Type B pancreatic cell (in vitro differentiated cells): ENCODE measurements at regions not wholly inside any gene's neighbourhood (a gene's known extent, or its start where the extent isn't known, plus 50 kb on each side); places are given as distances from the start of the nearest gene placed in this dataset.

Experiments used
- DNase-seq: peaks from one replicate; pipeline ENCODE4 v3.0.0; 2021; ENCODE audit warnings: mixed read lengths; ENCODE audit not compliant: unreplicated experiment; ENCODE audit errors: extremely low spot score
- H3K27ac Mint-ChIP-seq: 2 replicates; pipeline ENCODE4 v1.8.0; 2021; ENCODE audit warnings: mild to moderate bottlenecking, mixed read lengths
- H3K27me3 Mint-ChIP-seq: 2 replicates; pipeline ENCODE4 v1.8.0; 2021; ENCODE audit warnings: mixed read lengths
- H3K36me3 Mint-ChIP-seq: 2 replicates; pipeline ENCODE4 v1.8.0; 2021; ENCODE audit warnings: mixed read lengths
- H3K4me1 Mint-ChIP-seq: one replicate; pipeline ENCODE4 v1.8.0; 2021; ENCODE audit warnings: mixed read lengths; ENCODE audit not compliant: unreplicated experiment
- H3K4me3 Mint-ChIP-seq: 2 replicates; pipeline ENCODE4 v1.8.0; 2021; ENCODE audit warnings: mild to moderate bottlenecking, mixed read lengths
- H3K9me3 Mint-ChIP-seq: 2 replicates; pipeline ENCODE4 v1.8.0; 2021; ENCODE audit warnings: mixed read lengths
- CTCF ChIP-seq: fragments of 200-600 bp; sonication (generic); conservative IDR thresholded peaks from 2 replicates; pipeline ENCODE4 v1.5.0; 2021; ENCODE audit warnings: antibody characterized with exemption, mild to moderate bottlenecking

- Mint-ChIP-seq H3K4me3 (no peak overlapping the region), H3K36me3 (no peaks in the 10 kb centered on the region), H3K27me3 (peaks cover 9% of the 10 kb centered on the region), H3K9me3 (no peaks in the 10 kb centered on the region), H3K27ac (no peak overlapping the region), H3K4me1 (peaks cover 7% of the 10 kb centered on the region)
- no peak for TF ChIP-seq CTCF
- no peak for DNase-seq
These were observed 134.9 kb upstream of the ZNF236 start for GRCh38 chr18:76687304-76687962.

GRCh38 chr18:76686737-76687231 is 135.6 kb upstream of the ZNF236 start:
- Mint-ChIP-seq H3K27me3 (peaks cover 9% of the 10 kb centered on the region), H3K27ac (peak overlapping the region; percentile 57), H3K9me3 (no peaks in the 10 kb centered on the region), H3K4me3 (peak overlapping the region; percentile 40), H3K4me1 (peaks cover 7% of the 10 kb centered on the region), H3K36me3 (no peaks in the 10 kb centered on the region)
- TF ChIP-seq CTCF: peak; percentile 81
- no peak for DNase-seq

- peaks cover 7% of the 10 kb centered on the region for H3K4me1 Mint-ChIP-seq
- no peaks in the 10 kb centered on the region for H3K36me3 Mint-ChIP-seq
- TF ChIP-seq CTCF: no peak
- no peaks in the 10 kb centered on the region for H3K9me3 Mint-ChIP-seq
- peaks cover 9% of the 10 kb centered on the region for H3K27me3 Mint-ChIP-seq
- no peak overlapping the region for H3K27ac Mint-ChIP-seq
- H3K4me3 Mint-ChIP-seq: no peak overlapping the region
- DNase-seq: no peak
These were observed 136.5 kb upstream of the ZNF236 start for GRCh38 chr18:76685860-76686259.

- Mint-ChIP-seq H3K4me1 (peaks cover 7% of the 10 kb centered on the region), H3K27me3 (peaks cover 9% of the 10 kb centered on the region), H3K36me3 (no peaks in the 10 kb centered on the region), H3K4me3 (no peak overlapping the region), H3K9me3 (no peaks in the 10 kb centered on the region), H3K27ac (no peak overlapping the region)
- no peak for DNase-seq
- TF ChIP-seq CTCF: no peak
These were observed 137.0 kb upstream of the ZNF236 start for GRCh38 chr18:76685402-76685801.

GRCh38 chr18:76684265-76684664 is 138.1 kb upstream of the ZNF236 start:
- no peak for TF ChIP-seq CTCF
- Mint-ChIP-seq H3K4me1 (peaks cover 12% of the 10 kb centered on the region), H3K27ac (no peak overlapping the region), H3K36me3 (no peaks in the 10 kb centered on the region), H3K27me3 (peaks cover 5% of the 10 kb centered on the region), H3K4me3 (no peak overlapping the region), H3K9me3 (no peaks in the 10 kb centered on the region)
- DNase-seq: no peak
